NOMO-1 (cell line): ENCODE measurements at regions not wholly inside any gene's neighbourhood (a gene's known extent, or its start where the extent isn't known, plus 50 kb on each side); places are given as distances from the start of the nearest gene placed in this dataset.
A peak's percentile ranks its signal among the peaks of the same experiment; 100 is the strongest.
"Not testable (repeated sequence)": the region's sequence is repeated elsewhere in the genome, so short reads cannot be mapped to it uniquely, and the experiment has no call there.

Source experiments
- DNase-seq, 2 experiments: peaks; one replicate each; lab custom pipeline; 2025; ENCODE audit not compliant: unreplicated experiment in 2 of 2; lab: John Stamatoyannopoulos, UW

- DNase-seq, result no peak
These were observed 511.7 kb upstream of the IMPG1 start for GRCh38 chr6:76584121-76584520.

- DNase-seq, result no peak
These were observed 506.3 kb upstream of the IMPG1 start for GRCh38 chr6:76578746-76579145.

DNA sequence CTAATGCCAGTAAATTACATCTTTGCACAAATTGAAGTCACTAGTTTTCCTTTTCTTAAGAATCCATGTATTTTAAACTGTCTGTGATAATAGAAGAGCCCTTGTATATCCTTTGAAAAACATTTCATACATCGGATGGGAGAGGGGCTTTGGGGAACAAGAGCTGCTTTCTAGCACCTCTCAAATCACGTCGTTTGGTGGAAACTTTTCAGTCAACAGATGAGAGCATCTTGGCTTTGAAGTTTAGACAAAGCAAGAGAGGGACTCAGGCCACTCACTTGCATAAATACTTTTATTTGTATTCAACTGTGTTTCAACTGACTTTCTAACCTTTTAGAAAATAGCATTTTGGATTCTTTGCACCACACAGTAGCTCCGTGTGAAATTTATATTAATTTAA, 502.3 kb upstream of the IMPG1 start:
- DNase-seq, result no peak

GRCh38 chr6:76565932-76566331, 493.5 kb upstream of the IMPG1 start:
- DNase-seq, result no peak

DNA sequence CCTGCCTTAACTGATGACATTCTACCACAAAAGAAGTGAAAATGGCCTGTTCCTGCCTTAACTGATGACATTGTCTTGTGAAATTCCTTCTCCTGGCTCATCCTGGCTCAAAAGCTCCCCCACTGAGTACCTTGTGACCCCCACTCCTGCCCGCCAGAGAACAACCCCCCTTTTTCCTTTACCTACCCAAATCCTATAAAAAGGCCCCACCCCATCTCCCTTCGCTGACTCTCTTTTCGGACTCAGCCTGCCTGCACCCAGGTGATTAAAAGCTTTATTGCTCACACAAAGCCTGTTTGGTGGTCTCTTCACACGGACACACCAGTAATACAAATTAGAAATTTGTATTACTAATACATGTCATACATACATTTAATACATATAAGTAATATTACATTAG, 489.9 kb upstream of the IMPG1 start:
- not testable (repeated sequence) for DNase-seq

GRCh38 chr6:76560851-76561755, 488.6 kb upstream of the IMPG1 start:
- DNase-seq, result not testable (repeated sequence)

DNA sequence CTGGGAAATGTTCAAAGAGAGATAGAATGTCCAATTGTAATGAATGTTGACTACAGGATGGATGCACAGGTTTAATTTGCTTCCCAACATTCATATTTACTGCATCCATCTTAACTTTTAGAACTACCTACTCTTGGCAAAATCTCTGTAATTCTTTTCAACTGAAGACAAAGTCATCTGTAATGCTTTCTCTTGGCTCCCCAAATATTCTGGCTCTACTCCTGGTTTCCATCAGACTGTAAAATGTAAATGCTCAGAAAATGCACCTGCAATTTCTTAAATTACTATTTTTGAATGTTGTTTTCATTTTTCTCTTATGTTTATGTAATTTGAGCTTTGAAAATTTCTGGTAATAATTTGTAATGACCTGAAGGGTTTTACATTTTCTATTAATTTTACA, 480.8 kb upstream of the IMPG1 start:
- DNase-seq, result no peak

DNA sequence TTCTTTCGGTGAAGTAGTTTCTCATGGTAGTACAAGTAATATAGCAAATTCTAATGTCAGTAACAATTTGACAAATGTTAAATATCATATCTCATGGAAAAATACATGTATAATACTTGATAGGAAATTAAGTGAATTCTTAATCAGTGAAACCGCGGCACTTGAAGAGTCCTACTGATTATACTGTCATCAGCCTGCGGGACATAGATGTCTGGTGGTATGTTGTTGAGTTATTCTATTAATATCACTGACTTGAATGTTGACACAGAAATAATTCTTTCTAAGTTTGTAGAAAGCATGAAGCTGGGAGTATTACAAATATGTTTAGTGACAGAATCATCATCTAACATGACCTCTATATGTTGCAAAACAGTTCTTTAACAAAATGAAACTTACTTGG, 479.8 kb upstream of the IMPG1 start:
- DNase-seq, result no peak

- DNase-seq, result no peak
These were observed 461.2 kb upstream of the IMPG1 start for GRCh38 chr6:76533661-76534060.

DNA sequence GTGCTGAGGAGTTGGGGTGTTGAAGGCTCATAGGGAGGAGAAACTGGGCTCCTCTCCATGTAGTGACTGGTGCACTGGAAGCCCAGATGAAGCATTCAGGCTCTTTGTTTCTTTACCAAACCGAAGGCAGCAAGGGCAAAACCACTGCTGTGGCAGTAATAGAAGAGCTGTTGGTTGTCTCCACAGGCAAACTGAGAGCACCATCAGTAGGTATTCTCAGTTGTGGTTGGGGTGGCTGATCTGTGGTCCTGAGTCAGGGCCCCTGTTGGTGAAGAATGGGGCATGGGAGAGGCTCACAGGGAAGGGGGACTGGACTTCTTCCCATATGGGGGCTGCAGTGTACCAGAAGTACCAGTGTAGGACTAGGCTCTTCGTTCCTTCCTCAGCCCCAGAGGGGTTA, 460.2 kb upstream of the IMPG1 start:
- no peak for DNase-seq

GRCh38 chr6:76518443-76518842, 446.0 kb upstream of the IMPG1 start:
- DNase-seq, result no peak

GRCh38 chr6:76516924-76517323, 444.5 kb upstream of the IMPG1 start:
- no peak for DNase-seq

DNA sequence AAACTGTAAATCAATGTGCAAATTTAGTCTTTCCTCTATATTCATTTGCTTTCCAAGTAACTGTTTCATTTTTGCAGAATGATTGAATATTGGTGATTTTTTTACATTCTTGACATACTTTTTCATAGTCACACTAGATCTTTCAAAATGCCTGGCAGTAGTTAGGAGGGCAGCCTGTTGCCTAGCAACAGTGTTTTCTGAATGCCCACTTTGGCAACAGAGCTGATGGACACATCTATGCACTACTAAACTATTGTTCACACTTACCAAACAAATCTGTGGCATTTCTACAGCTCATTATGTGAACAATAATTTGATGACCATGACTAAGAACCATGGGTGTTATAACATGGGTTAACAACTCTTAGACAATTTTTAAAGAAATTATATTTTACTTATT, 438.0 kb upstream of the IMPG1 start:
- no peak for DNase-seq

- no peak for DNase-seq
These were observed 436.9 kb upstream of the IMPG1 start for GRCh38 chr6:76509397-76509796.

DNA sequence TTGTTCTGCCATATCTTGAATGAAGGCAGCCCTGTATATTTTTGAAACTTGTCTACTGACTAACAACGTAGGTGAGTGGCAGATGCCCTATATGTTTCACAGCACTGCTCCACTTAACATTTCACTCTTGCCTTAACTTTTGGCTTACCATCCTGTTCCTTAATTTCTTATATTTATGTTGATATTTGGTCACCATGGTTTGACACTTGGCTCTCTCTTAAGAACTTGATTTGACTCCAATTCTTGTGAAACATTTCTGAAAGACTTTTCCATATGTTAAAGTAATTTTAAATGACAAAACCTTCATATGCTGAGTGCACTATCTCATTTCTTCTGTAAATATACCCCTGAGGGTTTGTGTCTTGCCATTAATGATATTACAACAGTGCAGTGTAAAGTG, 434.3 kb upstream of the IMPG1 start:
- no peak for DNase-seq

DNA sequence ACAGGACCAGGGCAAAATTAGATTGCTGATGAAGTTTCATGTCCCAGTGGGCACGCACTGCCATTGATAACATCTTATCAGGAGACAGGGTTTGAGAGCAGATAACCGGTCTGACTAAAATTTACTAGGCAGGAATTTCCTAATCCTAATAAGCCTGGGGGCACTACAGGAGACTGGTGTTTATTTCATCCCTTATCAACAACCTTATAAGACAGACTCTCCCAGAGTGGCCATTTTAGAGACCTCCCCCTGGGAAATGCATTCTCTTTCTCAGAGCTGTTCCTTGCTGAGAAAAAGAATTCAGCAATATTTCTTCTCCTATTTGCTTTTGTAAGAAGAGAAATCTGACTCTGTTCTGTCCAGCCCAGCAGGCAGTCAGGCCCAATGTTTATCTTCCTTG, 423.4 kb upstream of the IMPG1 start:
- no peak for DNase-seq

DNA sequence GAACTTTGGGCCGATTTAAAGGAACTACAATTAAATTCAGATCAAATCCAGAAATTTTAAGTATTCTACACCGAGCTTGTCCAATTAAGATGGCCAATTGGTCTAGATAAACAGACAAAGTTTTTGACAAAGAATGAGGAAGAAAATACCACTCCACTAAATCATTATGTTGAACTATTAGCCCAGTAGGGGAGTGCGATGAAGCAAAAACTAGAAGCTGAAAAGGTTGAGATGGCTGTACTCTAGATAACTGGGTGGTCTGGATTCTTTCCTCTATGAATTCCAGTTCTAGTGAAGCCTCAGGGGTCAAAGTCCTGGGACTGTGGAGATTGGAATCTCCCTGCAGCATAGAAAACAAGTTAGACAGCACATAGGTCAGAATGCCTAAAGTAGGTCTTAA, 418.9 kb upstream of the IMPG1 start:
- not testable (repeated sequence) for DNase-seq

DNA sequence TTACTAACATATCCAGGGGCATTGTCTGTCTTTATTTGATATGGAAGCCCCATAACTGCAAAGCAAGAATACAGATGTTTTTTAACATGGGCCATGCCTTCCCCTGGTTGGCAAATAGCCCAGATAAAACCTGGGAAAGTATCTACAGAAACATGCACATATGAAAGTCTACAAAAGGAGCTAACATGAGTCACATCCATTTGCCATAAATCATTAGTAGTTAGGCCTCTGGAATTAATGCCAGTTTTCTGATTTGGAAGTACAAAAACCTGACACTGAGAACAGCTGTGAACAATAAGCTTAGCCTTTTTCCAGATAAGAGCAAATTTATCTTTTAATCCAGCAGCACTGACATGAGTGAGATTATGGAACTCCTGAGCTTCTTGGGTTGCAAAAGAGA, 418.0 kb upstream of the IMPG1 start:
- no peak for DNase-seq

- DNase-seq, result no peak
These were observed 408.6 kb upstream of the IMPG1 start for GRCh38 chr6:76481101-76481500.

- peak in 1 of 2 experiments; percentile 51 for DNase-seq
These were observed 400.4 kb upstream of the IMPG1 start for GRCh38 chr6:76472858-76473257.

DNA sequence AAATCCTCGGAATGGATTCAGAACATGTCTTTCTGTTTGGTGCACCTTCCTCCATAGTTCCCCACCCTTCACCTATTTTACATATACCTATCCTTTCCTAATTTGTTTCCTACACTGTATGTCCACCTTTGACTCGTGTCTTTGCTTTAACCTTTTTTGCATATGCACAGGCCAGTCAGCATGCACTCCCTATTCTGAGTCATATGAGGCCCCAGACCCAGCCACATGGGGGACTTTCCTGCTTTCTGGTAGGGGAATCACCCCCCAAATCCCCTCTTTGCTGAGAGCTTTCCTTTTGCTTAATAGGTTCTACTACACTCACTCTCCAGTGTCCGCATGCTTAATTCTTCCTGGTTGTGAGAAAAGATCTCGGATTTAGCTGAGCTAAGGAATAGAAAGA, 393.8 kb upstream of the IMPG1 start:
- no peak for DNase-seq

DNA sequence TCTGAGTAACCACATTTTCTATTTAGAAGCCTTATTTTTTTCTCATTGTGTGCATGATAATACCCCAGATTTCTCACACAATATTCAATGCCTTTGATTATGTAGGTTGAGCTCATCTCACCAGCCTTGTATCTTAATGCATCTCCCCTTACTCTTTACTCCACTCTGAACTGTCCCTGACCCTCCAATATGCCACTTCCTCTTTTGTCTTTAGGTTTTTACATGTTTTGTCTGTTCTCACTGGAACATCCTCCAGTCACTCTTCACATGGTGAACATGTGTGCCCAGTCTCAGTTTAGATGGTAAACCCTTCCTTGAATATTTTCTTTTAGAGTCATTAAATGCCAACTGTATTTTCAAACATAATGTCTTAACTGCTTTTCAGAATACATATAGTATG, 392.9 kb upstream of the IMPG1 start:
- DNase-seq, result no peak

GRCh38 chr6:76453270-76453669, 380.8 kb upstream of the IMPG1 start:
- no peak for DNase-seq
